DMS 273 (cell line): ENCODE measurements at regions not wholly inside any gene's neighbourhood (a gene's known extent, or its start where the extent isn't known, plus 50 kb on each side); places are given as distances from the start of the nearest gene placed in this dataset.
A peak's percentile ranks its signal among the peaks of the same experiment; 100 is the strongest.

Experiments
- DNase-seq: peaks from one replicate; lab custom pipeline; 2025; ENCODE audit not compliant: unreplicated experiment; lab: John Stamatoyannopoulos, UW

- DNase-seq, result no peak
Measured at GRCh38 chr18:1995041-1995612, 576.2 kb downstream of the METTL4 start.

GRCh38 chr18:1998121-1998520 is 573.2 kb downstream of the METTL4 start:
- no peak for DNase-seq

DNA sequence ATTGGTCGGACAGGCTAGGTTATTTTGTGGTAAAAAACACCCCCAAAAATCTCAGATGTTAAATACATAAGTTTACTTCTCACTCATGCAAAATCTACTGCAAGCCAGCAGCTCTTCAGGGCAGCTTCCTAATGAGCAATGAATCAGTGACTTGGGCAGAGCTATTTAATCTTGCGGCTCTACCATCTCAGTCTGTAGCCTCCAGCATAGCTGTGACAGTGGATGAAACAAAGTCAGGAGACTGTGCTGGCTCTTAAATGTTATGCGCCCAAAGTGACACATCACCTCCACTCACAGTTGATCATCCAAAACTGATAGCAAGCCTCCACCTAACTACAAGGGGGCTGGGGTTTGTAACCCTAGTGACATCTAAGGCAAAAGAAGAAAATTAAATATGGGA is 571.9 kb downstream of the METTL4 start:
- no peak for DNase-seq

DNA sequence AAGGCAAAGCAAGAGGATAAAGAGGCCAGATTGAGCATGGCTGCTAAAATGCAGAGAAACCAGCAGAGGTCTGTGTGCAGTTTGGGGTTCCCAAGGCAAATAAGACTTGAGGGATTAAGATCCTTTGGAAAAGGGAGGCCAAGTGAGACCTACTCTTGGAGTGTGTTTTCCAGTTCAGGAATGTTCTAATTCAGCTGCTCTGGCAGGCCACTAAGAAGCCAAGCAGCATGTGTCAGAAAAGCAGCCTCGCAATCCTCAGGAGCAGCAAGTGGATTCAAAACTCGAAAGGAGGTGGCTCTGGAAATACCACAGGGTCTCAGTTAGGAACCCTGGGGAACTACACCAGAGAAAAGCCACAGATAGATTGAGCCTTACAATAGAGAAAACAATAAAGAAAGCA is 569.2 kb downstream of the METTL4 start:
- DNase-seq, result peak; percentile 14

DNA sequence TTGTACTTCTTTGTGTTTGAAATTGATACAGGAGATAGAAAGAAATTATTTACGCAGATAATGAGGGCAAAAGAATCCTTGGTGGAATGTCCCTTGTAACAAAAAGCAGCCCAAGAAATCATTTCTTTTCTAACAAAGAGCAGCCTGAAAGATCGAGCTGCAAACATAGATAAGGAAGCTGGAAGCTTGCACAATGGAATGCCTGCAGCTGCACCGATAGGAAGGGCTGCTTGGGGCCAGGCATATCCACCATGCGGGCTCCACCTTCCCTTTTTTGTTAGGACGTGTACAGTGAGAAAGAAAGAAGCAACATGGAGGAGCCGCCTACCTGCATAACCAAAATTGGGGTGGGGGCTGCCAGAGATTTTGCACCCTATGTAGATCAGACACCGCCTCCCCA is 568.7 kb downstream of the METTL4 start:
- no peak for DNase-seq

DNA sequence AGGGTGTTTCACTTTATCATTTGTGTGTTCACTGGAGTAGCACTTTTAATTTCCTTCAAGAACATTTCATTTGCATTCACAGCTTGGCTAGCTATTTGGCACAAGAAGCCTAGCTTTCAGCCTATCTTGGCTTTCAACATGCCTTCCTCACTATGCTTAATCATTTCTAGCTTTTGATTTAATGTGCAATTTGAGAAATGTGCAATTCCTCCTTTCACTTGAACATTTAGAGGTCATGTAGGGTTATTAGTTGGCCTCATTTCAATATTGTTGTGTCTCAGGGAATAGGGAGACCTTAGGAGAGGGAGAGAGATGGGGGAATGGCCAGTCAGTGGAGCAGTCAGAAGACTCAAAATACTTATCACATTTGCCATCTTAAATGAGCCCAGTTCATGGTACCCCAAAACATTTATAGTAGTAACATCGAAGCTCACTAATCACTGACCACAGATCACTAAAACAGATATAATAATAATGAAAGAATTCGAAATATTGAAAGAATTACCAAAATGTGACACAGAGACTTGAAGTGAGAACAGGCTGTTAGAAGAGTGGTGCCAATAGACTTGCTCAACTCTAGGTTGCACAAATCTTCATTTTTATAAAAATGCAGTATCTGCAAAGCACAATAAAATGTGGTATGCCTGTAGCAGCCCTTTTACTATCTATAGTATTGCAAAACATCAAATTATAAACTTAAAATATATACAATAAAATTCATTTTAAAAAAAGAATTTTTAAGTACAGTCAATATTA is 561.2 kb downstream of the METTL4 start:
- no peak for DNase-seq

DNA sequence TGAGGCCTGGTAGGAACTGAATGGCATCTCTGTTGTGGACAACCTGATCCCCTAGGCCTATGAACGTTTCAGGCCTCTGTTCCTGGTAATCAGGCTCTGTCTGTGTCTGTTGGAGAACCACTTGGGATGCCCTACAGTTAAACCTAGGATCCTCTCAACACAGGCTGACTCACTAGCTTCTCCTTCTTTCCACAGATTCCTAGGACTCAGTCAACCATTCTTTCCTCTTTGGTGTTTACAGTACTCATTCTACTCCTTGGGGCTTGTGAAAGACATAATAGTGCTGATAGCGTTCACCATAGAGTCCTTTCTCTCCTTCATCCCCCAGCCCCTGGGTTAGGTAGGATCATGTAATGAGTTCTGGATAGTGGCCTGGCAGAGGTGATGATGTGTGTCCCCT is 544.3 kb downstream of the METTL4 start:
- no peak for DNase-seq

- DNase-seq, result no peak
Measured at GRCh38 chr18:2027756-2028155, 543.5 kb downstream of the METTL4 start.

DNA sequence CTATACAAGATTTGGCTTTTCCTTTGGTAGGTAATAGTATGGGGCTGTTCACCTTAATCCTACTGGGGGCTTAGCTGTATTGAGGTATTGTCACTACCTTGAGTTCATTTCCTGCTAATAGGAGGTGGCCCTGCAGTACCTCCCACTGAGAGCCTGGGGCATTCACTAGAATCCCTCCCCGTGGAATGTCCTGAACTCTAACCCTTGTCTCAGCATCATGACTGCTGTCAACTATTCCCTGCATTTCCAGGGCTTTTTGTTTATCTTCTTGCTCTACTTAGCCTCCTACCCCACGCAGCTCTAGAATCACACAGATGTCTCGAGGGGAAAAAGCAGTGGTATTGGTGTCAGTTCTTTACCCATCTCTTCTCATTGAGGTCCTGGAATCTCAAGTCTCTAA is 542.3 kb downstream of the METTL4 start:
- no peak for DNase-seq

DNA sequence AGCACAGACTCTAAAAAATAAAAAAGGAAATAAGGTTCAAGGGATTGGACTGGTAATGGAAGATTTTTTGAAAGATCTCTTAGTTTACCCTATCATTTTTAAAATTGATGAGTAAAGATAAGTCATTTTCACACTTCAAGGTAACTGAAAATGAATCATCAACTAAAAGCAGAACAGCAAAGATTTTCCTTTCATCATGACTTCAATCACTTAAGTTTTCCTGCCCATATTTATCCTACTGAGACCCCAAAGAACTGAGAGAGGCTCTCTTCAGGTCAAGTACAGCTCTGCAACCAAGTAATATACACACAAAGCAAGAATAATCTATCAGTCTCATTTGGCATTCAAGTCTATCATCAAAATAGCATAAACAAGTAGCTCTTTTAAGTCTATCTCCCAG is 540.7 kb downstream of the METTL4 start:
- no peak for DNase-seq

GRCh38 chr18:2032036-2032435 is 539.3 kb downstream of the METTL4 start:
- no peak for DNase-seq

DNA sequence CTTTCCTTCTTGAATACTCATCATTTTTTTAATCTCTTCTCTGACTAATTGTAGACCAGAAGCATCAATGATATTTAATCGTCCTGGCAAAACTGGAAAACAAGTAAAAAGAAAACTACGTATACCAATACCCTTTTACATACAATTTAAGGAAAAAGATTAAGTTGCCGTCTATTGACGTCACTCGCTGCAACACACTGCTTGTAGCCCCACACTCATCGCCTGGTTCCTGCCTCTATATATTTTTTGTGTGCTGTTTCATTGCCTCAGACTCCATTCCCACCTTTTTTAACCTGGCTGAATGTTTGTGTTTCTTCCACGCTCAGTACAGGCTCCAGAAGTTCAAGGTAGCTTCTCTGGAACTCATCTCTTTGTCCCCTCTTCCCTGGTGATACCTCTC is 536.2 kb downstream of the METTL4 start:
- DNase-seq, result no peak

DNA sequence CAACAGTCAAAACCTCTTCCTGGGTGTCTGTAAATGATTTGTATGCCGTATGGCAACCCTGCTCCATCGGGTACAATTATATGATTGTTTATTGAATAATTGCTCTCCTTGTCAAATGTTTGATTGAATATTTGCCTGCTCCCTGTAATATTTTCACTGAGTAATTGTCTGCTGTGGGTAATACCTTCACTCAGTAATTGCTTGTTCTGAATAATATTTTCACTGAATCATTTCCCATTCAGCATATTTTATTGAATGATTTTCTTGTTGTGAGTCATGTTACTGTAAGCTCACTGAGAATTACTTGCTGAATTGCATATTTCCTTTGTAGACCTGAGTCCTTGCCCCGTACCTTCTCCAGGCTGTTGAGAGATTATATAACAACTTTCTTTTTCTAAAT is 535.2 kb downstream of the METTL4 start:
- DNase-seq, result no peak

GRCh38 chr18:2040279-2040678 is 531.0 kb downstream of the METTL4 start:
- DNase-seq, result no peak

GRCh38 chr18:2049986-2050385 is 521.3 kb downstream of the METTL4 start:
- DNase-seq, result no peak

DNA sequence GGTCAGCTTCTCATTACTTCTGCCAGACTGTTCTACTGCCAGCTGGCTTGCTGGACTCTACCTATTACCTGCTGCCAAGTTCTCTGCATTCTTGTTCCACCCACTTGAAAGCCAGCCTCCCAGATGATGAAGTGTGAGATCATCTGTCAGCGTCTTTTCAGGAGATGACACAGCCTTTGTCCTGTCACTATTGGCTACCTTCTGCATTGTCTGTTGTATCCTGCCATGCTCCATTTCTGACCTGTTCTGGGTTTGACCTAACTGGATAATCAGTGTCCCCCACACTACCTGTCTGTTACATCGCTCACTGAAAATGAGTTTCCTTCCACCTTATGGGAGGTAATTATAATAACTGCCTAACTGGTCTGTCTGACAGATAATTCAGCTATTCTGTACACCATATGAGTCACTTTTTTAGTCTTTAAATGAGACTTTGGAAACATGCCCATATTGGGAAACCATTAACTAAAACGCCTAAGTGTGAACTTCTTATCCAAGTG is 520.6 kb downstream of the METTL4 start:
- no peak for DNase-seq

DNA sequence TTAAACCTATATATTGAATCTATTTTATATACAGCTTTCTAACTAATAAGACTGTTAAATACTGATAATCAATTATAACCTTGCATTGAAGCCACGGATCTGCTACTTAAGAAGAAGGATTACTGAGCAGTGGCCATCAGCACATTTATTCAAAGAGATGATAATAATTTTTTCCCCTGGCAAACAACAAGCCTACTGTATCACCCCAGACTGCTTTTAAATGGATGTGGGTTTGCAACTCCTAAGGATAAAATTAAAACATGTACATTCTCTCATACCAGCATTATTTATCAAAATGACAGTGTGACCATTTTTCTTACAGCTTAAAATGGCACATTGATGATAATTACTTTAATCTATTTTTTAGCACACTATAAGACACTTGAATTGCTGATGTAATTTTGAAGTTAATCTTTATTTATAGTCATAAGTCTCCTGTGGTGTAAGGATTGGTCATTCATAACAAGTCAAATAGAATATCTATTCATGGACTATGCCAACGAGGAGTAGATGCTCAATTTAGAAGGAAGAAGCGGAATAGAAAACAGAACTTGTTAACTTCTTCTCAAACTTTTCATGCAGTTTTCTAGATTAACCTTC is 517.7 kb downstream of the METTL4 start:
- no peak for DNase-seq

- no peak for DNase-seq
Measured at GRCh38 chr18:2059336-2059735, 512.0 kb downstream of the METTL4 start.

DNA sequence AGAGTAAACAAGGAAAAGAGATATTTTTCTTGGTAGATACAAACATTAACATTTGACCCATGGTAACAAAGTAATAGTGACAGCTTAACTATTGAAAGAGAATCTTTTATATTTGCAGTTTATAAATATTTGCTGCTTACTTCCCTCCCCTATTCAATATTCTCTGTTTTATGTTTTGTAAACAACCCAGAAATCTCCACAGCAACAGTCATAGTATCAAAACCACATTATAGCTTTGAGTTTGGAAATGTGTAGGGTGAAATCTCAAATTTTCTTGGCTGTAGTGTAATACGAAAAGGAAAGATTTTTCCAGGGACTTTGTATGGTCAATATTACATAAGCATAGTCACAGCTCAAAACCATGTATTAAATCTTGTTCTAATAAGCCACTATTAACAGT is 511.2 kb downstream of the METTL4 start:
- no peak for DNase-seq

DNA sequence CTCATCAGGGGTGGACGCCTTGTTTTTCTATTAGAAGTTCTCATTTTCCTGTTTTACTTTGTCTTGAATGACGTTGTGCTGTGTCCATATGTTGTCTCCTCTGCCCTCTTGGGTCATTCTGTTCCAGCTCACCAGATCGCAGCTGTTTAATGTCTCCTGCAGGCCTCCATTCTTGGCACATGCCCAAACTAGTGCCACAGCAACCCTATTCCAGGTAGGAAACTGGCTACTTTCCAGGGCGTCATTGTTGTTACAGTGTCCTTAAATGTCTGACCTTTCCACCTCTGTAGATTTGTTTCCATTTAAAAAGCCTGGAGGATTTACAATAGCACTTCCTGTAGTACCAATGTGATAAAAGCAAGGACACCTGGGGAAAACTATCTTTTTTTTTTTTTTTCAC is 500.7 kb downstream of the METTL4 start:
- DNase-seq, result peak; percentile 90

DNA sequence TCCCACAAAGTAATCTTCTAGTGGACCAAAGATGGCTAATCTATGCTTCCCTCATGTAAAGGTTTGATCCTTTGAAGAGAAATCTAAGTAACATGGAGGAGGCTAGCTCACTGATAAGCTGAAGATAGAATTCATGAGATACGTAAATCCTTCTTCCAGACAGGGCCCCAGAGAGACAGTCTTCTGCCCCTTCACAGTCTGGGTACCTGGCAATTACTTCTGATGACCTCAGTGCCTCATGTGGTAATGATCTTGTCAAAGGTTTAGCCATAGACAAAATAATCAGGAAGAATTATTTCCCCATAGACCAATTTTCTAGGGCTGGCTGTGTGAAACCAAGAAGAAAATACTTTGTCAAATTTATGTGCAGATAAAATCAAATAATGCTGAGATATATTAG is 495.8 kb downstream of the METTL4 start:
- no peak for DNase-seq

DNA sequence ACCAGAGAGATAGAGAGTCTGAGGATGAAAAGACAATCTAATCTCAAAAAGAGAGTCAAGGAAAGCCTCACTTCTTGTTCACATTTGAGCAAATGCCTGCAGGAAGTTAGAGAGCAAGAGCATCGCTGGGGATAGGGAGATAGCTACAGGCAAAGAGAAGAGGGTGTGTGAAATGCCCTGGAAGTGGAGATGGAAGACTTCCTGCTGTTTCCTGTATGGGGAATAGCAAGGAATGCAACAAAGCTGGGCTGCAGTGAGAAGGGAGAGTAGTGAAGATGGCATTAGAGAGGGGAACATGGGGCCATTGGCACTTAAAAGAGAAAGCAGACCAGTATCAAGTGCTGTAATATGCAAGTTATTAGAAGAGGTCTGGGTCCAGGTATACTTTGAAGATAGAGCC is 488.6 kb downstream of the METTL4 start:
- DNase-seq, result no peak
